Cardiac fibroblast (primary cell): ENCODE measurements at regions not wholly inside any gene's neighbourhood (a gene's known extent, or its start where the extent isn't known, plus 50 kb on each side); places are given as distances from the start of the nearest gene placed in this dataset.

Source experiments
- DNase-seq, 2 donors: peaks; one replicate each; pipeline versions ENCODE4 v3.0.0 to v3.0.0-alpha.2; 2010; ENCODE audit warnings: low read depth in 2 of 2
- H3K4me3 ChIP-seq, 2 donors: replicated peaks in 1 of 2; 1 replicate in 1 of 2; 2 replicates in 1 of 2; pipeline ENCODE4 v1.5.1; 2011; ENCODE audit warnings: low read depth in 2 of 2, low read length in 2 of 2, mild to moderate bottlenecking in 2 of 2, moderate library complexity in 1 of 2
- CTCF ChIP-seq: IDR thresholded peaks from one replicate; pipeline ENCODE4 v1.5.1; 2011; ENCODE audit warnings: low read depth, mild to moderate bottlenecking, low read length, inconsistent platforms

- no peak for DNase-seq
- no peak for TF ChIP-seq CTCF
- no peak overlapping the region for H3K4me3 ChIP-seq
Measured at GRCh38 chr4:45638641-45639040, 485.2 kb downstream of the GABRG1 start.

- DNase-seq, result no peak
- H3K4me3 ChIP-seq, result no peak overlapping the region
- TF ChIP-seq CTCF, result no peak
Measured at GRCh38 chr4:45636175-45636574, 487.7 kb downstream of the GABRG1 start.

- no peak overlapping the region for H3K4me3 ChIP-seq
- no peak for TF ChIP-seq CTCF
- DNase-seq, result peak in 1 of 2 donors; percentile 0
Measured at GRCh38 chr4:45629717-45630116, 494.1 kb downstream of the GABRG1 start.

- peak; percentile 13 to 33 for DNase-seq
- H3K4me3 ChIP-seq, result no peak overlapping the region
- no peak for TF ChIP-seq CTCF
Measured at GRCh38 chr4:45621971-45622370, 501.9 kb downstream of the GABRG1 start.

GRCh38 chr4:45620808-45621207 lies 503.0 kb downstream of the GABRG1 start:
- no peak for DNase-seq
- no peak overlapping the region for H3K4me3 ChIP-seq
- TF ChIP-seq CTCF, result no peak

GRCh38 chr4:45596379-45597101 lies 527.3 kb downstream of the GABRG1 start:
- no peak for TF ChIP-seq CTCF
- DNase-seq, result no peak
- no peak overlapping the region for H3K4me3 ChIP-seq

- DNase-seq, result no peak
- no peak overlapping the region for H3K4me3 ChIP-seq
- TF ChIP-seq CTCF, result no peak
Measured at GRCh38 chr4:45580334-45580733, 543.5 kb downstream of the GABRG1 start.
